ENCODE measurements at regions not wholly inside any gene's neighbourhood (a gene's known extent, or its start where the extent isn't known, plus 50 kb on each side); places are given as distances from the start of the nearest gene placed in this dataset.

DNA sequence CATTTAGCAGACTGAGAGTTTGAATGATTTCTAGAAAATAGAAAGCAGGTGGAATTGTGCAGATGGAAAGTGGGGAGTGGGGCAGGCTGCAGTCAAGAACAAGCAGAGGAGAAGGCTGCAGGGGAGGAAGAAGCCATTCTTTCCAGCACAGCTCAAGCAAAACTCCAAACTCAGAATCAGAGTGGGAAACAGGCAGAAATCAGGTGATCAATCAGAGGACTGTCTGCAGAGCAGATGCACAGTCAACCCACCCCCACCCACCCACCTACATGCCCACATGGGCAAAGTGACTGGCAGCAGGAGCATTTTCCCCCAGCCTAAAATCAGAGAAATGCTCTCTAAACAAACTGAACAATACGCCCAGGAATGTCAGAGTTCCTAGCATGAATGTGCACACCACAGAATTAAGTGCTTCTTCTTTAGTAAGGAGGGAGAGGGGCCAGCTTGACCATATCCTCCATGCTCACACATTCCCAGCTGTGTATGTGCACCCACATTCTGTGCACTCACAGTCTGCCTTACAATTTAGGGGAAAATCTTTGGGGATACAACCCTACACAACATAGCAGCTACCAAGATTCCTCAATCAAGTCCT, 194.1 kb upstream of the PLEKHA5 start:
- no peaks in the 10 kb centered on the region for H3K4me1 ChIP-seq
- H3K27me3 ChIP-seq: no peaks in the 10 kb centered on the region
- H3K36me3 ChIP-seq: no peaks in the 10 kb centered on the region
- intact Hi-C loops (cut with DNase I): no loop called here
- H3K9me3 ChIP-seq: no peaks in the 10 kb centered on the region
- TF ChIP-seq, protein P1, sequence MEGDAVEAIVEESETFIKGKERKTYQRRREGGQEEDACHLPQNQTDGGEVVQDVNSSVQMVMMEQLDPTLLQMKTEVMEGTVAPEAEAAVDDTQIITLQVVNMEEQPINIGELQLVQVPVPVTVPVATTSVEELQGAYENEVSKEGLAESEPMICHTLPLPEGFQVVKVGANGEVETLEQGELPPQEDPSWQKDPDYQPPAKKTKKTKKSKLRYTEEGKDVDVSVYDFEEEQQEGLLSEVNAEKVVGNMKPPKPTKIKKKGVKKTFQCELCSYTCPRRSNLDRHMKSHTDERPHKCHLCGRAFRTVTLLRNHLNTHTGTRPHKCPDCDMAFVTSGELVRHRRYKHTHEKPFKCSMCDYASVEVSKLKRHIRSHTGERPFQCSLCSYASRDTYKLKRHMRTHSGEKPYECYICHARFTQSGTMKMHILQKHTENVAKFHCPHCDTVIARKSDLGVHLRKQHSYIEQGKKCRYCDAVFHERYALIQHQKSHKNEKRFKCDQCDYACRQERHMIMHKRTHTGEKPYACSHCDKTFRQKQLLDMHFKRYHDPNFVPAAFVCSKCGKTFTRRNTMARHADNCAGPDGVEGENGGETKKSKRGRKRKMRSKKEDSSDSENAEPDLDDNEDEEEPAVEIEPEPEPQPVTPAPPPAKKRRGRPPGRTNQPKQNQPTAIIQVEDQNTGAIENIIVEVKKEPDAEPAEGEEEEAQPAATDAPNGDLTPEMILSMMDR (IDR thresholded peaks at IDR 0.05): no peak
- H3K27ac ChIP-seq: no peak overlapping the region
- H3K4me3 ChIP-seq: no peak overlapping the region
- no peak for DNase-seq
- ATAC-seq: no peak

DNA sequence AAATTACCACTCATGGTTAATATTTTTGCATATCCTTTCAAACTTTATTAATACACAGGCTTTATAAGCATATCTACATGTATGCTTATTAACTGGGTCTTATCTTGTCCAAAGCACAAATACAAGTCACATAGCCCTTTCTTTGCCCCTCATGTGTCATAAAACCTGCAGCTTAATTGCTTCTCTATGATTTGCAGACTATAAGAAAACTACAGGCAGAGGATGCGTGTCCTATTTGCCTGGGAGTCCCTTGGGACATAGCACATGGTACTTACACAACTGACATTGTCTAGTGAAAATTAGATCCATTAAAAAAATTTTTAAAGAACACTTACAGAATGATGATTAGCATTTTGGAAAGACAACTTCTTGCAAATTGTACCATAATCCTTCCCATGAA, 190.5 kb upstream of the PLEKHA5 start:
- ATAC-seq: no peak
- Histone ChIP-seq H3K27me3 (no peaks in the 10 kb centered on the region), H3K27ac (no peak overlapping the region), H3K9me3 (no peaks in the 10 kb centered on the region), H3K4me1 (no peaks in the 10 kb centered on the region), H3K4me3 (no peak overlapping the region), H3K36me3 (no peaks in the 10 kb centered on the region)
- no peak for DNase-seq
- TF ChIP-seq, protein P1 (IDR thresholded peaks at IDR 0.05): no peak
- intact Hi-C loops (cut with DNase I): no loop called here

DNA sequence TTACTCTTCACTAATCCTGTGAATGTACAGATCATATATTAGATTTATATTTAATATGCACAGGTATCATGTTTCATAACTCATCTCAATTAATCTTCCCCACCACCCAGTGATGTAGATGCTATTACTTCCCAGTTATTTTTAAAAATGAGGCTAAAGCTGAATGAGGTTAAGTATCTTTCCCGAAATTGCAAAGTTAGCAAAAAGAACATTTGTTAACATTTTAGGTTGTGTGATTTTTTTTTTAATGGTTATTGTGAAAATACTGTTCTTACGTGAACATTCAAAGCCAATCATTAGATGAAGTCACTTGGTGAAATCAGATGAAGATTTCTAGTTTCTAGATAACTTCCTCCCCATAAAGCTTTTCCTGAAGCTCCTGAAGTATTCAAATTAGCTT, 186.9 kb upstream of the PLEKHA5 start:
- Histone ChIP-seq H3K27ac (no peak overlapping the region), H3K4me1 (no peaks in the 10 kb centered on the region), H3K36me3 (no peaks in the 10 kb centered on the region), H3K9me3 (no peaks in the 10 kb centered on the region), H3K4me3 (no peak overlapping the region), H3K27me3 (no peaks in the 10 kb centered on the region)
- TF ChIP-seq, protein P1 (IDR thresholded peaks at IDR 0.05): no peak
- DNase-seq (no peak), ATAC-seq (no peak)
- intact Hi-C loops (cut with DNase I): no loop called here

DNA sequence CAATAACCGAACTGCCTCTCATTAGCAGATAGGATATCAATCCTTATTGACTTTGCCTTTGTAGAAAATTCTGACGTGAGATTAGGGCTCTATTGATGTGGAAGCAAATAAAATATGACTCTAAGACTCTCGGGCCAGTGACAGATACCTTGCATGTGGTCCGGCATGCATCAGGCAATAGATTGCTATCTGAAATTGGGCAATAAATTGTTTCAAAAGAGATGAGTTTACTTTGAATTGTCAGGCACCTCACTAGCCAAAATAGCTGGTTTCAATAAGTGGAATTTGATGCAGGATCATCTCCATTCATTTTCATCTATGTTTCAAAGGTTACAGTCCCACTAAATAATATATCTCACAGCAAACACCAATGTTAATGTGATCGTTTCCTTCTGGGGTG, 186.3 kb upstream of the PLEKHA5 start:
- Histone ChIP-seq H3K4me1 (no peaks in the 10 kb centered on the region), H3K4me3 (no peak overlapping the region), H3K27ac (no peak overlapping the region), H3K27me3 (no peaks in the 10 kb centered on the region), H3K36me3 (no peaks in the 10 kb centered on the region), H3K9me3 (no peaks in the 10 kb centered on the region)
- DNase-seq (no peak), ATAC-seq (no peak)
- TF ChIP-seq, protein P1 (IDR thresholded peaks at IDR 0.05): no peak
- intact Hi-C loops (cut with DNase I): no loop called here

DNA sequence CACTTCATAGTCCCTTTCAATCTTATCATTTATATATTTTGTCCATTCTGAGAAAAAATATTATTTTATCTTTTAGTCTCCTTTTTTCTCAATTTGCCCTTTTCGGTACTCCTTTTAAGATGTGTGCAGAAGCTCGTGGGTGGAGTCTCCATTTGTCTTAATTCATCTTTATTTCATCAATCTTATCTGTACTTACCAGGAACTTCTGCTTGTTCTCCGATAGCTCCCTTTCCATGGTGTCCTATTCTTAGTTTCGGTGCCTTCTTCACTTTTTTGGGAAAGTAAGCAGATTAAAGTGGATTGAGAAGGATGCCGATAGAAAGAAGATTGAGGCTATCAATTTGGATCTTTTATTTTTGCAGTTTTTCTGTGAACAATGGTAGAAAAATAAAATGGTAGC, 183.4 kb upstream of the PLEKHA5 start:
- Histone ChIP-seq H3K9me3 (no peaks in the 10 kb centered on the region), H3K27me3 (no peaks in the 10 kb centered on the region), H3K36me3 (no peaks in the 10 kb centered on the region), H3K4me3 (no peak overlapping the region), H3K4me1 (no peaks in the 10 kb centered on the region), H3K27ac (no peak overlapping the region)
- DNase-seq (no peak), ATAC-seq (no peak)
- TF ChIP-seq, protein P1 (IDR thresholded peaks at IDR 0.05): no peak
- intact Hi-C loops (cut with DNase I): no loop called here
